ENCODE measurements at regions not wholly inside any gene's neighbourhood (a gene's known extent, or its start where the extent isn't known, plus 50 kb on each side); places are given as distances from the start of the nearest gene placed in this dataset.

GRCh38 chr1:34371179-34371578 is 194.5 kb downstream of the C1orf94 start:
- DNase-seq: peak; percentile 44

DNA sequence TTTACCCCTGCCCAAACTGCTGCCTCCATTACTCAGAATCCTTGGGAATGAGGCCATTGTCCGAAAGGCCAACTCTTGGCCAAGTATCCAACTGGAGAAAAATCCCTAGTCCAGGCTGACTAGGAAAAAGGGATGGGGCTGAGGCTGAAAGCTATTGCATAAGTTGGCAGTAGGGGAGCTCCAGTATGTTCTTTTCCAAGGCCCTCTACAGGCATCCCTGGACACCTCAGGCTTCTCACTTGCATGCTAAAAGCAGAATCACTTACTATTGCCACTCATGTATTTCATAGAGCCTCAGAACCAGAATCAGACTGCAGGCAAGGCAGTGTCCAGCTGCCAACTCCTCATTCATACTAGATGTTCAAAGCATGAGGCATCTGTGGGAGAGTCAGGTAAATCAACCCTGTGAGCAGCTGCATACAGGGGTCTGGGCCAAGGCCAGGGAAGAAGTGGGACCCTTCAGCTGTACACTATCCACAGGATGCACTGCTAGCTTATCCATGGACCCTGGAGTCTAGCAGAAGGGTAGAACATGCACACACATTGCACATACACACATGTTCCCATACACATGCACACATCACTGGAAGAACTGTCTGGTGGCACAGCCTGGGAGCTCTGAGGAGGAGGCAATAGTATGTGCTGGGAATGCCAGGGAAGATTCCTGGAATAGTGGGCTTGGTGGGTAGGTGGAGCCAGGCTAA is 195.3 kb downstream of the C1orf94 start:
- DNase-seq: no peak

GRCh38 chr1:34372891-34373290 is 196.2 kb downstream of the C1orf94 start:
- DNase-seq: no peak

DNA sequence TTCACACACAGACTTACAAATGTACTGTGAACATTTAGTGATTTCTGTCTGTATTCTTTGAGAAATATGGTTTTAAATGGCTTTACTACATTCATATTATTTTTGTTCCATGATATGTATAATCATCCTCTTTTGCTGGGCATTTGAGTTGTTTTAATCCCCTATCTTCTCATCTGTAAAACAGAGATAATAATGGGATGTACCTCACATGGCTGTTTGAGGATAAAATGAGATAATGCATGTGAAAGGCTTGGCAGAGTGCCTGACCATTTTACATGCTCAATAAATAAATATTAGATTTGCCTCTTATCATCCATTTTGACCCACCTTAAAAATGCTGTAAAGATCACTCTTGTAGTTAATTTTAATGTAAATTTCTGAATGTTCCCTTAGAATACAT is 197.2 kb downstream of the C1orf94 start:
- DNase-seq: no peak

- no peak for DNase-seq
Measured at GRCh38 chr1:34376531-34376930, 199.8 kb downstream of the C1orf94 start.

- DNase-seq: no peak
Measured at GRCh38 chr1:34378968-34379856, 202.5 kb downstream of the C1orf94 start.

GRCh38 chr1:34379911-34380310 is 203.2 kb downstream of the C1orf94 start:
- no peak for DNase-seq

- DNase-seq: no peak
Measured at GRCh38 chr1:34380526-34381124, 203.9 kb downstream of the C1orf94 start.

DNA sequence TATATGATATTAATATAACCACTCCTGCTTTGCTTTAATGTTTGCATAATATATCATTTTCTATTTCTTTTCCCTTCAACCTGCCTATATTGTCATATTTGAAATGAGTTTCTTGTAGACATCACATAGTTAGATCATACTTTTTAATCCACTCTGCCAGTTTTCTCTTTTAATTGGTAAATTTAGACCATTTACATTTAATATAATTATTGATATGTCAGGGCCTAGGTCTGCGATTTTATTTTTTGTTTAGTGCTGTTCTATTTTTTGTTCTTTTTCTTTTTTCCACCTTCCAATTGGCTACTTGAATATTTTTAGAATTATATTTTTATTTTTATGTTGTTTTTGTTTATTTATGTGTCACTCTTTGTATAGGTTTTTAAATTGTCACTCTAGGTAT is 213.3 kb downstream of the C1orf94 start:
- DNase-seq: no peak

DNA sequence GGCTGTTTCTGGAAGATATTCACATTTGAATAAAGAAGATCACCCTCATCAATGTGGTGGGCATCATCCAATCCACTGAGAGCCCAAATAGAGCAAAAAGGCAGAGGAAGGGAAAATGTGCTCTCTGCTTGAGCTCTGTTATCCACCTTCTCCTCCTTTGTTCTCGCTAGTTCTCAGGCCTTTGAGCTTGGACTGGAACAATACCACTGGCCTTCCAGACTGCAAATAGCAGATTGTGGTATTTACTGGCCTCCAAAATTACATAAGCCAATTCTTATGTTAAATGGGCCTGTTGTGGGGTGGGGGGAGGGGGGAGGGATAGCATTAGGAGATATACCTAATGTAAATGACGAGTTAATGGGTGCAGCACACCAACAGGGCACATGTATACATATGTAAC is 219.3 kb downstream of the C1orf94 start:
- no peak for DNase-seq

DNA sequence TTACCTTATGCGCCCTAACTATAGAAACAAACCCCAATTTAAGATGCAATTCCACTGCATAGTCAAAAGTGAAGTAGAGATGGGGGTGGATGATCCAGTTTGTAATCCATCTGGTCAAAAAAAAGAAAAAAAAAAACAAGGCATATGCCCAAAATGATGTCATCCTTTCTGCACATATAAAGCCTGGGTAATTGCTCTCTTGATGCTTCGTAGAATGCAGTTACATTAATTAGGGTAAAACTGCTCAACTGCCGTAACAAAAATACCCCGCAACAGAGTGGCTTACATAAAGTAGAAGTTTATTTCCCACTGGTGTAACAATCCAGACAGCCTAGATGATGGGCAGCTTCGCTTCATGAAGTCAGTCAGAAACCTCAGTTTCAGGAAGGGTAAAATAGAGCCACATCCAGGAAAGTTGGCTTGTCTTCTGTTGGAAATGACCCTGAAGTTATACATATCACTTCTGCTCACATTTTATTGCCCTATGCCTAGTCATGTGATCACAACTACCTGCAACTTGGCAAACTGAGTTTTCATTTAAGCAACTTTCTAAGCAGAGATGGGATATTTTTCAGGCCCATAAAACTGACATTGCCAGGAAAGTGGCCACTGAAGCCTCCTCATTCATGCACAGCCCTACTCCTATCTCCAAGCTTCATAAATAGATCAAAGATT is 221.7 kb downstream of the C1orf94 start:
- DNase-seq: no peak

GRCh38 chr1:34398916-34399275 is 222.2 kb downstream of the C1orf94 start:
- DNase-seq: no peak

GRCh38 chr1:34400675-34401074 is 224.0 kb downstream of the C1orf94 start:
- DNase-seq: no peak

- DNase-seq: no peak
Measured at GRCh38 chr1:34403156-34403555, 226.4 kb downstream of the C1orf94 start.

GRCh38 chr1:34404804-34405203 is 228.1 kb downstream of the C1orf94 start:
- no peak for DNase-seq

DNA sequence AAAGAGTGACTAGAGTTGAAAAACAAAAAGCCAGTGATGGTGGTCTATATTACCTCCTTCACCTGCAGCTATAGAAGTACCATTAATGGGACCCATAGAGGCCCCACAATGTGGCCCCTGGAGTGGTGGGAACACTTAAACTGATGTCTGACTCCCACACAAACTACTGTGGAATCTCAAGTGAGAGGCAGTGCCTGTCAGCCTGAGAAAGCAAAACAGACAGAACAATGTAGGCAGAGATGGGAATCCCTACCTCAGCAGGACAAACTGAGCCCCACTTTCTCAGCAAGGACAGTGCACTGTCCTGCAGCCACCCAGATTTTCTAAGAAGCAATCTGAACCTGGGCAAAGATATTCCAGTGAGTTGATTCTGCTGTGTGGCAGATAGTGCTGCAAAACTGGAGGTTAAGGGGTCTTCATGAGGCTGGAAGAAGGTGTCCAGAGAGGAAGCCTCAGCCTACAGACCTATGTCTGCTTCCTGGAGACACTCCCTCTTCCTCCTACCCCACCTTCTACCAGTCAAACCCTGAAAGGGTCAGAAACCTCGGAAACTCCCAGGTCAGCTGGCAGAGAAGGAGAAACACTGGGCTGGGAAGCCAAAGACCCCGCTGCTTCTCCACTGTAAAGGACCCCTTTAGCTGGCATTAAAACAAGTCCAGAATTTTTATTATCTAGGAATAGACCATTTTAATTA is 228.7 kb downstream of the C1orf94 start:
- no peak for DNase-seq

DNA sequence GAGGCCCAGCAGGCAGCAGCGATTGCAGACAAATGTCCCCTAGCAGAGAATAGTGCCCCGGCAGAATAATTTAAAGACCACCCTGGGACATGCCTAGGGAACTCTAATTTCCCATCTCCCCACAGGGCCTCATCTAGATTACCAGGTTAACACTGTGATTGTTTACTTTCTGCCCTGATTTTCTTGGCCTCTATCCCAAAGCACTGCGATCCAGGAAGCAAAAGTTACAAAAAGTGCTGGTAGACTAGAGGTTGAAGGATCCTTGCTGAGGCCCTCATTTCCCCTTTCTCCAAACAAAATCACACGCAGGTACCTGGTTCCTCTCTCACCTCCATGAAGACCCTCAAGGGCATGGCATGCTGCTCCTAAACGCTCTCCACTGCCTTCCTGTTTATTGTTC is 229.7 kb downstream of the C1orf94 start:
- DNase-seq: no peak

GRCh38 chr1:34406833-34407539 is 230.3 kb downstream of the C1orf94 start:
- DNase-seq: no peak

DNA sequence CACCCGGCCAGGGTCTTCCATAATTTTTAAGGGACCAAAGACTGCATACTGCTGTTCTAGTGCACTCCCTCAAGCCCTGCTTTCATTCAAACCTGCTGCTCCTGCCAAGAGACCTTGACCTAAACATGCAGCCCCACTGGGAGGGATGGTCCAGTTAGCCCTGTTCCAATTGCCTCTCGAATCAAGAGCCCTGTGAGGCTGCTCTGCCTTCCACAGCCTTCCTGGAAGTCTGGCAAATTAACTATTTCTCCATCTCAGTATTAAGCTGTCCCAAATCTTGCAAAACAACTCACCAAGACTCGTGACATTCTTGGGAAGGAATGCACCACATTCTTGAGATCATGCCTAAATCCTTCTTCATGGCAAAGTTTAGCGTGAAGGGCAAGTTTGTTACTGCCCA is 231.3 kb downstream of the C1orf94 start:
- no peak for DNase-seq

GRCh38 chr1:34409689-34410229 is 233.1 kb downstream of the C1orf94 start:
- DNase-seq: no peak

GRCh38 chr1:34412598-34413370 is 236.1 kb downstream of the C1orf94 start:
- DNase-seq: no peak
